GM23338 (cell line): ENCODE measurements at regions not wholly inside any gene's neighbourhood (a gene's known extent, or its start where the extent isn't known, plus 50 kb on each side); places are given as distances from the start of the nearest gene placed in this dataset.

Experiments used
- ATAC-seq: fragments of 200-7000 bp; cut with Tn5 transposase; 3 replicates; pipeline ENCODE4 v1.9.1; 2020
- DNase-seq: peaks from one replicate; pipeline ENCODE4 v3.0.0-alpha.2; 2015; ENCODE audit warnings: low spot score
- H2AFZ ChIP-seq: fragments of 200-600 bp; sonication (generic); 2 replicates; pipeline ENCODE4 v1.8.0; 2016; ENCODE audit warnings: antibody characterized with exemption, mild to moderate bottlenecking, moderate library complexity
- H3F3A ChIP-seq: fragments of 200-600 bp; sonication (generic); replicated peaks from 2 replicates; pipeline ENCODE4 v1.8.0; 2017; ENCODE audit warnings: antibody characterized with exemption, mixed run types, low read depth
- H3K27ac ChIP-seq: fragments of 200-600 bp; sonication (generic); 2 replicates; pipeline ENCODE4 v1.6.1; 2016; ENCODE audit warnings: low read depth
- H3K27me3 ChIP-seq: fragments of 200-600 bp; sonication (generic); 2 replicates; pipeline ENCODE4 v1.8.0; 2016; ENCODE audit warnings: mild to moderate bottlenecking, mixed run types, moderate library complexity; ENCODE audit not compliant: insufficient read depth
- H3K36me3 ChIP-seq: fragments of 200-600 bp; sonication (generic); 2 replicates; pipeline ENCODE4 v1.8.0; 2016; ENCODE audit warnings: mild to moderate bottlenecking; ENCODE audit not compliant: insufficient read depth
- H3K4me1 ChIP-seq: fragments of 200-600 bp; sonication (generic); 2 replicates; pipeline ENCODE4 v1.8.0; 2016; ENCODE audit warnings: mild to moderate bottlenecking, moderate library complexity; ENCODE audit not compliant: insufficient read depth
- H3K4me2 ChIP-seq: fragments of 200-600 bp; sonication (generic); 2 replicates; pipeline ENCODE4 v1.7.1; 2017; ENCODE audit warnings: mixed run types
- H3K4me3 ChIP-seq: fragments of 200-600 bp; sonication (generic); 2 replicates; pipeline ENCODE4 v1.6.1; 2016; ENCODE audit warnings: mixed run types
- H3K79me2 ChIP-seq: fragments of 200-600 bp; sonication (generic); replicated peaks from 2 replicates; pipeline ENCODE4 v1.8.0; 2017; ENCODE audit warnings: mild to moderate bottlenecking; ENCODE audit not compliant: insufficient read depth
- H3K9me2 ChIP-seq: fragments of 200-600 bp; sonication (generic); 2 replicates; pipeline ENCODE4 v1.8.0; 2017; ENCODE audit not compliant: insufficient read depth
- H4K20me1 ChIP-seq: fragments of 200-600 bp; sonication (generic); replicated peaks from 2 replicates; pipeline ENCODE4 v1.8.0; 2017; ENCODE audit warnings: mild to moderate bottlenecking; ENCODE audit not compliant: insufficient read depth
- H3K27ac Mint-ChIP-seq: 2 replicates; pipeline ENCODE4 v1.8.0; 2020; ENCODE audit warnings: inconsistent platforms, mild to moderate bottlenecking, moderate library complexity, mixed read lengths
- H3K27me3 Mint-ChIP-seq: 3 replicates; pipeline ENCODE4 v1.8.0; 2022; ENCODE audit warnings: low read depth, mild to moderate bottlenecking, moderate library complexity, mixed read lengths, inconsistent platforms; ENCODE audit not compliant: insufficient read depth, poor library complexity
- H3K36me3 Mint-ChIP-seq: 3 replicates; pipeline ENCODE4 v1.8.0; 2021; ENCODE audit warnings: low read depth, mild to moderate bottlenecking, inconsistent platforms, moderate library complexity, mixed read lengths
- H3K4me1 Mint-ChIP-seq: 3 replicates; pipeline ENCODE4 v1.8.0; 2020; ENCODE audit warnings: mild to moderate bottlenecking, inconsistent platforms, mixed read lengths
- H3K4me3 Mint-ChIP-seq: 3 replicates; pipeline ENCODE4 v1.8.0; 2021; ENCODE audit warnings: moderate library complexity, mild to moderate bottlenecking, inconsistent platforms, mixed read lengths
- H3K9me3 Mint-ChIP-seq: 3 replicates; pipeline ENCODE4 v1.8.0; 2020; ENCODE audit warnings: moderate library complexity, mild to moderate bottlenecking, inconsistent platforms, mixed read lengths
- CREB1 ChIP-seq: fragments of 250-450 bp; sonication (Bioruptor Pico); IDR thresholded peaks from 2 replicates; pipeline ENCODE4 v1.5.0; 2020; ENCODE audit warnings: low read depth, mild to moderate bottlenecking, moderate library complexity
- ETS1 ChIP-seq: IDR thresholded peaks from 2 replicates; pipeline ENCODE4 v1.6.1; 2016; ENCODE audit warnings: antibody characterized with exemption
- EZH2 ChIP-seq: fragments of 200-600 bp; sonication (generic); IDR thresholded peaks from one replicate; pipeline ENCODE4 v1.8.0; 2017; ENCODE audit warnings: antibody characterized with exemption, mild to moderate bottlenecking, low read depth; ENCODE audit not compliant: unreplicated experiment
- EZH2phosphoT487 ChIP-seq: fragments of 200-600 bp; sonication (generic); IDR thresholded peaks from one replicate; pipeline ENCODE4 v1.8.1; 2018; ENCODE audit warnings: antibody characterized with exemption; ENCODE audit not compliant: unreplicated experiment
- POLR2AphosphoS5 ChIP-seq: IDR thresholded peaks from 2 replicates; pipeline ENCODE4 v1.6.1; 2016; ENCODE audit warnings: antibody characterized with exemption, low read depth
- ZNF331 ChIP-seq: fragments of 250-450 bp; sonication (Bioruptor Pico); IDR thresholded peaks from 2 replicates; pipeline ENCODE4 v1.5.0; 2020; ENCODE audit warnings: low read depth, mild to moderate bottlenecking, moderate library complexity
- ZNF462 ChIP-seq: fragments of 250-450 bp; sonication (Bioruptor Pico); IDR thresholded peaks from 2 replicates; pipeline ENCODE4 v1.5.0; 2020; ENCODE audit warnings: mild to moderate bottlenecking, moderate library complexity

GRCh38 chr1:18037651-18038050, 69.9 kb upstream of the IGSF21 start:
- no peaks in the 10 kb centered on the region for H3K9me3 Mint-ChIP-seq

More at GRCh38 chr1:18037651-18038050, 69.9 kb upstream of the IGSF21 start:
- no peak for TF ChIP-seq ZNF462 (CRISPR knock-in tag)
- no peak for TF ChIP-seq ETS1
- no peak for TF ChIP-seq ZNF331
- no peak for TF ChIP-seq POLR2AphosphoS5
- no peak for TF ChIP-seq CREB1 (CRISPR knock-in tag)
- no peak for TF ChIP-seq EZH2
- no peak for TF ChIP-seq EZH2phosphoT487
- Mint-ChIP-seq H3K4me3 (no peak overlapping the region), H3K4me1 (no peaks in the 10 kb centered on the region; the same call in 2 of the 3 replicates), H3K27ac (no peak overlapping the region), H3K36me3 (no peaks in the 10 kb centered on the region), H3K27me3 (peaks cover 2% of the 10 kb centered on the region)
- H3K79me2 ChIP-seq = no peaks in the 10 kb centered on the region
- H3K4me3 ChIP-seq = no peak overlapping the region
- H3K9me2 ChIP-seq = no peaks in the 10 kb centered on the region
- 0 out of 2 replicates have a peak, but pooled peaks cover 4% of the 10 kb centered on the region for H3K27me3 ChIP-seq
- no peak for DNase-seq
- H3F3A ChIP-seq = no peaks in the 10 kb centered on the region
- no peaks in the 10 kb centered on the region for H3K36me3 ChIP-seq
- no peak overlapping the region for H2AFZ ChIP-seq
- no peak overlapping the region for H3K4me2 ChIP-seq
- ATAC-seq = no peak
- no peak overlapping the region for H3K27ac ChIP-seq
- H4K20me1 ChIP-seq = no peaks in the 10 kb centered on the region
- no peaks in the 10 kb centered on the region for H3K4me1 ChIP-seq
